ENCODE measurements at regions not wholly inside any gene's neighbourhood (a gene's known extent, or its start where the extent isn't known, plus 50 kb on each side); places are given as distances from the start of the nearest gene placed in this dataset.

DNA sequence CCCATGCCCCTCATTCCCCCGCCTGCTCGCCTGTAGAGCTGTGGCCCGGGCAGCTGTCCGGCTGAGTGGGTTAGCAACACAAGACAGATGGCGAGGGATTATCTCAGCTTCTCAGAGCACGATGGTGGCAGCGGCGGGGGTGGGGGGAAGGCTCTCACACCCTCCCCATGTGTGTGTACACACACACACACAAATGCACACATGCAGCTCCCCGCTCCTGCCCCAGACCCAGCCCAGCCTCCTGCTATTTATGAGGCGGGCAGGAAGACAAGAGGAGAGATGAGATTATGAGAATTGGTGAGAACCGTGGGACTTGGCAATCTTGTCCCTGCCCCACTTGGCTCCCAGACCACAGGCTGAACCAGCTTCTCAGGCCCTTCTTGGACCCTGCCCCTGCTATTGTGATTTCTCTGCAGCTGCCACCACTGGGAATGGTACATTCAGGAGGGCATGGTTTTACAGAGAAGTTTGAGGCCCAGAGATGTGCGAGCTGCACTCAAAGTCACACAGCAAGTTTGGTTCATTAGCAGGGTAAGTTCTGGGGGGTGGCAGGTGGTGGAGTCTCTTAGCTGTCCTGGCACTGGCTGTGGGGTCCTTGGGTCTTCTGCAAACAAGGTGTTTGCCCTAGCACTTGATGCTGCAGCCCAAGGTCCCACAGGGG lies 51.0 kb upstream of the PSD2 start:
- in situ Hi-C loops (cut with MboI; ENCODE audit: low pct_unique_long_range_greater_than_20kb in 2 of 9, low sequenced_read_pairs in 9 of 9, unreplicated experiment in 9 of 9): no loop called here
- ATAC-seq (replicated peaks in 6 of 8): no peak
- WGBS, 10 experiments: 100% methylated on average over 1 of the region's 12 CpGs; no CpG with 5 or more reads in 9 of the 10 experiments
- peaks cover 66 to 69% of the 10 kb centered on the region in 2 donors for H3K4me1 ChIP-seq (replicated peaks in 1 of 2)
- H3K27ac ChIP-seq: no peak overlapping the region
- no peak overlapping the region for H3K4me3 ChIP-seq

DNA sequence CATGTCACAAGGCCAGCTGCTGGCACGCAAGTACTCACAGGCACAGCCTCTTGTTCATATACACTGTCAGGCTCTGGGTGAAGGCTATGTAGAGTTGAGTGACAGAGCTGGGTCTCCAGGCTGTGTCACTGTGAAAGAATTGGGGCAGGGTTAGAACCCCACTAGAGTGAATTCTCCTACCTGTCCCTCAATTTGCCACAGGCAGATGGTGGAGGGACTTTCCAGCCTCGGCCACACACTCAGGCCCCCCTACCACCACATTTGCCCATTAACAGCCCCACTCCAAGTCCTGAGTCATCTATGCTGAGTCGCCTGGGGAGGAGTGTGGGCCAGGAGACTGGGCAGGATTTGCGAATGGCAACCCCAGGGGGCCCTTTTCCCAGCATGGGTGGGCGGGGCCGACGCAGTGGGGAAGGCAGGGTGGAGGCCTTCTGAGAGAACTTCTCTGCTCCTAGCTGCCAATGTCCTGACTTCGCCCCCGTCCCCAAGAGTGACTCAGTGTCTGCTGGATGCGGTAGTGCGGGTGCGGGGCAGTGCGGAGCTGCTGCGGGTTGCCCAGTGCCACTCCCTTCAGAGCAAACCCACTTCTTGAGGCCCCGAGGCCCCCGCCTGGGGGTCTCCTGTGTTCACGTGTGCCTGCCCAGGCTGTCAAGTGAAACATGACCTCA lies 50.3 kb upstream of the PSD2 start:
- peak; percentile 15 to 66 (median 36) for ATAC-seq (replicated peaks in 6 of 8)
- 33 to 100% (median 81%) methylated on average over 1 to 2 of the region's 17 CpGs; no CpG with 5 or more reads in 6 of the 10 experiments for WGBS, 10 experiments
- Histone ChIP-seq H3K4me3 (no peak overlapping the region), H3K4me1 (replicated peaks in 1 of 2) (peaks cover 63 to 64% of the 10 kb centered on the region in 2 donors), H3K27ac (peak overlapping the region in 1 of 2 donors; percentile 4)
- in situ Hi-C loops (cut with MboI; ENCODE audit: low pct_unique_long_range_greater_than_20kb in 2 of 9, low sequenced_read_pairs in 9 of 9, unreplicated experiment in 9 of 9): no loop called here

DNA sequence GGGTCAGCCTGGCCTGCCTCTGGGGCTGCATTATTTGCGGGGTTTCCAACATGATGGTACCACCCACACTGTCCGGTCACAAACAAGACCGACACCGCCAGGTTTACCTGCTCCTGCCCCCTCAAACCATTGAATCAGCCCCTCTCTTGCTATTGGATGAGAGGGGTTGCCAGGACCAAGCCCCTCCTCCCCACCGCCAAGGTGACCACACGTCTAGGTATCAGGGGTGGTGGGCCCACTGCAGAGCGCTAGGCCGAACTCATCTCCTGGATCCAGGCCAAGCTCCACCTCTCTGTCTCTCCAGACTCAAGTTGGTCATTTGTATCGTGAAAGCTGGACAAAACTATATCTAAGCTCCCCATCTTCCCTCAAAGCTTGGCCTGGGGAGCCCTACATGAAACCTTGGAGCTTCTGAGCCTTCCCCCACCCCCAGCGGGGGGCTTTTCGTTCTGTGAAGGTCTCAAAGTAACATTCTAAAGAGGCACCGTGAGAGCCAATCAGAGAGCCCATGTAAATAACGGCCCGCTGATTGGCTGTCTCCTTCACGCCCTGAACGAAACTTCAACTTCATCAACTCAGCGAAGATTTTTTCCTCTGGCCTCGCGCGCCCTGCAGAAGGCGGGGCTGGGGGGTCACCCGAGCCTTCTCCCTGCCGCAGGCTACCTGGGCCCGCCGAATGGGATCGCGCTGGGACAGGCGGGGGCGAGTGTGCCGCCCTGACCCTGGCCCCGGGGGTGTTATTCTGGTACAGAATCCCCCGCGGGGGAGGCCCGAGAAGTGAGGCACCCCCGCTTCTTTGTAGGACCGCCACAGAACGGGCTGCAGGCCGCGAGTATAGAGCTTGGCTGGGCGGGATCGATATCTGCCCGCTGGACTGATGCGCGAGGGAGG lies 49.6 kb upstream of the PSD2 start:
- 0 to 50% (median 2%) methylated on average over 1 to 7 of the region's 44 CpGs; no CpG with 5 or more reads in 5 of the 10 experiments for WGBS, 10 experiments

More for the DNA sequence above, 49.6 kb upstream of the PSD2 start:
- peak; percentile 16 to 87 (median 34) for ATAC-seq (replicated peaks in 6 of 8)
- Histone ChIP-seq H3K4me1 (replicated peaks in 1 of 2) (peaks cover 56% of the 10 kb centered on the region in 2 donors), H3K4me3 (peak overlapping the region; percentile 14 to 41 (median 27)), H3K27ac (peak overlapping the region; percentile 94)
- in situ Hi-C loops (cut with MboI; ENCODE audit: low pct_unique_long_range_greater_than_20kb in 2 of 9, low sequenced_read_pairs in 9 of 9, unreplicated experiment in 9 of 9): no loop called here

All from motor neuron (in vitro differentiated cells).